ENCODE measurements at regions not wholly inside any gene's neighbourhood (a gene's known extent, or its start where the extent isn't known, plus 50 kb on each side); places are given as distances from the start of the nearest gene placed in this dataset.

DNA sequence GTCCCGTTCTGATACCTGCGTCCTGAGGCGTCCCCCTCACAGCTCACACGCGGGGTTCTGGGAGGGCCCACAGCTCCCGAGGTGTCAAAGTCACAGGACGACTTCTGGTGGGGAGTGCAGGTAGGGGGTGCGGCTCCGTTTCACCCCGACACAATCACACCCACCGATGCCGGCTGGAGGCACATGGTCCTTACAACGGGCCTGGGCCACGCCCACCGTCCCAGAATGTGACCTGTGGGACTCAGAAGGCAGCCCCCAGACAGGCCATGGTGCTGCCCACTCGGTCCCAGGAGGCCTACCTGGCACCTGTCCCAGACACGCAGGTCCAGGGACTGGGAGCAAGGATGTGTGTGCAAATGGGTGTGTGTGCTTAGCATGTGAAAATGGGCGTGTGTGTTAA lies 86.0 kb downstream of the UNCX start:
- no peak overlapping the region for H3K4me3 Mint-ChIP-seq
- H3K4me1 Mint-ChIP-seq (ENCODE audit: unreplicated experiment) = peaks cover 4% of the 10 kb centered on the region
- peaks cover 6% of the 10 kb centered on the region for H3K27me3 Mint-ChIP-seq
- no peaks in the 10 kb centered on the region for H3K9me3 Mint-ChIP-seq
- TF ChIP-seq, protein P1, sequence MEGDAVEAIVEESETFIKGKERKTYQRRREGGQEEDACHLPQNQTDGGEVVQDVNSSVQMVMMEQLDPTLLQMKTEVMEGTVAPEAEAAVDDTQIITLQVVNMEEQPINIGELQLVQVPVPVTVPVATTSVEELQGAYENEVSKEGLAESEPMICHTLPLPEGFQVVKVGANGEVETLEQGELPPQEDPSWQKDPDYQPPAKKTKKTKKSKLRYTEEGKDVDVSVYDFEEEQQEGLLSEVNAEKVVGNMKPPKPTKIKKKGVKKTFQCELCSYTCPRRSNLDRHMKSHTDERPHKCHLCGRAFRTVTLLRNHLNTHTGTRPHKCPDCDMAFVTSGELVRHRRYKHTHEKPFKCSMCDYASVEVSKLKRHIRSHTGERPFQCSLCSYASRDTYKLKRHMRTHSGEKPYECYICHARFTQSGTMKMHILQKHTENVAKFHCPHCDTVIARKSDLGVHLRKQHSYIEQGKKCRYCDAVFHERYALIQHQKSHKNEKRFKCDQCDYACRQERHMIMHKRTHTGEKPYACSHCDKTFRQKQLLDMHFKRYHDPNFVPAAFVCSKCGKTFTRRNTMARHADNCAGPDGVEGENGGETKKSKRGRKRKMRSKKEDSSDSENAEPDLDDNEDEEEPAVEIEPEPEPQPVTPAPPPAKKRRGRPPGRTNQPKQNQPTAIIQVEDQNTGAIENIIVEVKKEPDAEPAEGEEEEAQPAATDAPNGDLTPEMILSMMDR (conservative IDR thresholded peaks at IDR 0.05) = no peak
- no peaks in the 10 kb centered on the region for H3K36me3 Mint-ChIP-seq
- DNase-seq (ENCODE audit: extremely low spot score, unreplicated experiment) = no peak
- H3K27ac Mint-ChIP-seq = no peak overlapping the region

DNA sequence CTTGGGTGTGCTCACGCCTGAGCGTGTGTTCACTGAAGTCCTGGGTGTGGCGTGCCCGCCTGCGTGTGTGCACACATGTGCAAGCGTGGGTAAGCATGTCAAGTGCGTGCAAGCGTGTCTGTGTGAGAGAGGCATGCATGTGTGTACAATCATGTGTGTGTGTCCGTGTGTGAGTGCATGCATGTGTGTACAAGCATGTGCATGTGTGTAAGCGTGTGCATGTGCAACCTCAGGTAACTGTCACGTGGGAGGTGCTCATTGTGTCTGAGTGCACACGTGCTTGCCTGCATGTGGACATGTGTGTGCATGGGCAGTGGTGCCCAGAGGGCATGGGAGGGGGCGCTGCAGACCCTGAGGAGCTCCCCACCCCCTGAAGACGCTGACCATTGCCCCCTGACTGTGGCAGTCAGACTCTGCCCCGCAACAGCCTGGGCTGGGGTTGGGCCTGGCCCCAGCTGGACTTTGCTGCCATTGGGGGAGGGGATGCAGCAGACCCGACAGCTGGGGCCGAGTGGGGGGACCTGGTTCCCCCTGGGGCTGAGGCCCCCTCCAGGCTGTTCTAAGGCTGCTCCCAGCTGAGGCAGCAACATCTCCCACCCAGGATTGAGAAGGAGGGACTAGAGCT lies 88.1 kb downstream of the UNCX start:
- Mint-ChIP-seq H3K36me3 (no peaks in the 10 kb centered on the region), H3K27me3 (peaks cover 9% of the 10 kb centered on the region), H3K4me3 (no peak overlapping the region), H3K9me3 (no peaks in the 10 kb centered on the region), H3K27ac (no peak overlapping the region), H3K4me1 (ENCODE audit: unreplicated experiment) (peaks cover 4% of the 10 kb centered on the region)
- TF ChIP-seq, protein P1 (conservative IDR thresholded peaks at IDR 0.05) = no peak
- no peak for DNase-seq (ENCODE audit: extremely low spot score, unreplicated experiment)

DNA sequence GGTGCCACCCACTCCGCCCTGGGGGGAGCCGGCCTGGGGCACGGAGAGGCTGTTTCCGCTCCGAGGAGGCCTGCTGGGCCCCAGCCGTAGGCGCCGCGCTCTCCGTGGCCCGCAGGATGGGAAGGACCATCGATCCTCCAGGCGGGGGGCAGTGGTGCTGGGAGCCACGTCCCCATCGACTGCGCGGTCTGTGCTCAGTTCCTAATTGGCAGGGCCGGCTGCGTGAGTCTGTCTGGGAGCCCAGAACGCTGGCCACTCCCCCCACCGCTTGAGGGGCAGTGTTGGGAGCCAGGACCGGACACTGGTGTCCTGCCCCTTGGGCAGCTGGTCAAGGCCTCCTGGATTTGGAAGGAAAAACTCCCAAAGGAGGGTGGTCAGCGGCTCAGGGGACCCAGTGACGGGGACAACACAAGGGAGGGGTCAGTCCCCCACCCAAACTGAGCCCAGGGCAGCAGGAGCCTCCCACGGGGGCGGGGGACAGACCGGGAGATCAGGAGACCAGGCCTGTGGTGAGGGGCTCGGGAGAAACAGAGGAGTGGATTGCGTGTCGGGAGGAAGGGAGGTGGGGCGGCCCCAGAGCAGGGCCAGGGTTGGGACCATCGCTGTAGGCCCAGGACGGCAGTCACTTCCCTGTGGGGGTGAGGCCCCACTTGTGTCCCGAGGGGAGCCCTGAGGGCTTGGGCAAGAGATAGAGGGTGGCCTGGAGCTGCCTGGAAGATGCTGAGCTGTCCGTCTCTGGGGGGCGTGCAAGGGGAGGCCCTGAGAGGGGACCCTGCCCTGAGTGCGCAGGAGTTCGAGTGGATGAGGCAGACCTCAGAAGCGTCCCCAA lies 89.0 kb downstream of the UNCX start:
- no peaks in the 10 kb centered on the region for H3K9me3 Mint-ChIP-seq
- H3K4me1 Mint-ChIP-seq (ENCODE audit: unreplicated experiment) = peaks cover 4% of the 10 kb centered on the region
- no peak overlapping the region for H3K27ac Mint-ChIP-seq
- H3K36me3 Mint-ChIP-seq = no peaks in the 10 kb centered on the region
- peaks cover 9% of the 10 kb centered on the region for H3K27me3 Mint-ChIP-seq
- TF ChIP-seq, protein P1 (conservative IDR thresholded peaks at IDR 0.05) = no peak
- no peak overlapping the region for H3K4me3 Mint-ChIP-seq
- DNase-seq (ENCODE audit: extremely low spot score, unreplicated experiment) = no peak

DNA sequence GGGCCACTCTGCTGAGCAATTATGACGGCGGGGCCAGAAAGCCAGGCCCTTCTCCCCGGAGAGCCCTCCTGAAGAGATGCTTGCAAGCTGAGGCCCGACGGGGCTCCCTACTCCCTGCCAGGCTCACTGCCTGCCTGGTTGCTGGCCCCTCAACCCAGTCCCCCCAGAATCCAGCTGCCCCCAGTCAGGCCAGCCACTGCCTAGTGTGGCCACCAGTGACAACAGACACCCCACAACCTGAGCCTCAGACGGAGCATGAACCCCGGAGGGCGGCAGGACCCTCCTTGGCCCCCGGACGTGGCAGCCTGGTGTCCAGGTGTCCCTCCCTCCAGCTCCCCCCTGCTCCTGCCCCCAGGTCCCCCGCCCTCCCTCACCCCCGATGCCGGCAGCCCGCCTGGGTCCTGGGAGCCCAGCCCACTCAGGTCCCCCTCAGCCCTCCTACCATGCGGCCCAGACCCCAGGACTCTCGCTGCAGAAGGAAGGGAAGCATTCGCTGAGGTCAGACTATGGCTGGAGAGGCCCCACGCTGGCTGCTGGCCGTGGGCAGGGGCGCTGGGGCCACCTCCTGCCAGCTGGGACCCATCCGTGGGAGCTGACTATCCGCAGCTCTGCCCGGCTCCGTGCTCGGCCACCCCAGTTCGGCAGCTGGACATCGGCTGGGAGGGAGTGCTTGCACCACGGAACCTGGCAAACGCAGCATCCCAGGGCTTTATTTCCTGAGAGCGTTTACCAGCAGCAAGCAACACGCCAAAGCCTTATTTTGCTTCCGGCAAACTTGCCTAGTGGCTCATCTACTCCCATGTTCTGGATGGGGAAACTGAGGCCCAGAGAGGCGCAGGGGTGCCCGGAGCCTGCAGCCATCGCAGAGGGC lies 89.8 kb downstream of the UNCX start:
- no peaks in the 10 kb centered on the region for H3K9me3 Mint-ChIP-seq
- no peak for DNase-seq (ENCODE audit: extremely low spot score, unreplicated experiment)

More for the DNA sequence above, 89.8 kb downstream of the UNCX start:
- peaks cover 4% of the 10 kb centered on the region for H3K4me1 Mint-ChIP-seq (ENCODE audit: unreplicated experiment)
- peaks cover 9% of the 10 kb centered on the region for H3K27me3 Mint-ChIP-seq
- H3K4me3 Mint-ChIP-seq = no peak overlapping the region
- no peak overlapping the region for H3K27ac Mint-ChIP-seq
- H3K36me3 Mint-ChIP-seq = no peaks in the 10 kb centered on the region
- TF ChIP-seq, protein P1 (conservative IDR thresholded peaks at IDR 0.05) = no peak

Measured in type B pancreatic cell (in vitro differentiated cells).